Uterus (tissue), 2 donors: ENCODE measurements at regions not wholly inside any gene's neighbourhood (a gene's known extent, or its start where the extent isn't known, plus 50 kb on each side); places are given as distances from the start of the nearest gene placed in this dataset.

Experiments
- POLR2A ChIP-seq, 2 donors: fragments of 450-650 bp; IDR thresholded peaks; one replicate each; pipeline ENCODE4 v1.6.1; 2016; ENCODE audit warnings: antibody characterized with exemption in 2 of 2, mild to moderate bottlenecking in 1 of 2, moderate library complexity in 1 of 2
- TF ChIP-seq, protein P1 (sequence below), 4 experiments: fragments of 200-600 bp in 2 of 4; fragments of 450-650 bp in 2 of 4; sonication (generic) in 2 of 4; IDR thresholded peaks; one replicate each; pipeline ENCODE4 v1.5.1; 2016 to 2019; ENCODE audit warnings: antibody characterized with exemption in 4 of 4, mild to moderate bottlenecking in 2 of 4, moderate library complexity in 1 of 4

DNA sequence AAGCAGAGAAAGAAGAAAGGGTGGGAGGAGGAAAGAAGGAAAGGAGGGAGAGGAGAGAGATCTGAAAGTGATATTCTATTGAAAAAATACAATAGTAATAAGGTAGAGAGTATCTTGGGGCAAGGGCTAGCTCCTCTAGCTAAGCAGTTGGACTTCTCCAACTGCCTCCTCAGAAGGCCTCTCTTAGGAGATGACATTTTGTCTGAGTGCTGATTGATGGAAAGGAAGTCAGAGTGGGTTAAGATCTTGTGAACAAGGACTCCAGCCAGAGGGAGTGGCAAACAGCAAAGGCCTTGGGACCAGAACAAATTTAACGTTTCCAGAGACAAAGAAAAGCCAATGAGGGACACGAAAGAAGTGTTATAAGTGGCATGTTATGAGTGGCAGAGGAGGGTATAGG lies 111.8 kb upstream of the TNFAIP3 start:
- no peak for TF ChIP-seq POLR2A (IDR thresholded peaks at IDR 0.05)
- TF ChIP-seq, protein P1, sequence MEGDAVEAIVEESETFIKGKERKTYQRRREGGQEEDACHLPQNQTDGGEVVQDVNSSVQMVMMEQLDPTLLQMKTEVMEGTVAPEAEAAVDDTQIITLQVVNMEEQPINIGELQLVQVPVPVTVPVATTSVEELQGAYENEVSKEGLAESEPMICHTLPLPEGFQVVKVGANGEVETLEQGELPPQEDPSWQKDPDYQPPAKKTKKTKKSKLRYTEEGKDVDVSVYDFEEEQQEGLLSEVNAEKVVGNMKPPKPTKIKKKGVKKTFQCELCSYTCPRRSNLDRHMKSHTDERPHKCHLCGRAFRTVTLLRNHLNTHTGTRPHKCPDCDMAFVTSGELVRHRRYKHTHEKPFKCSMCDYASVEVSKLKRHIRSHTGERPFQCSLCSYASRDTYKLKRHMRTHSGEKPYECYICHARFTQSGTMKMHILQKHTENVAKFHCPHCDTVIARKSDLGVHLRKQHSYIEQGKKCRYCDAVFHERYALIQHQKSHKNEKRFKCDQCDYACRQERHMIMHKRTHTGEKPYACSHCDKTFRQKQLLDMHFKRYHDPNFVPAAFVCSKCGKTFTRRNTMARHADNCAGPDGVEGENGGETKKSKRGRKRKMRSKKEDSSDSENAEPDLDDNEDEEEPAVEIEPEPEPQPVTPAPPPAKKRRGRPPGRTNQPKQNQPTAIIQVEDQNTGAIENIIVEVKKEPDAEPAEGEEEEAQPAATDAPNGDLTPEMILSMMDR (IDR thresholded peaks at IDR 0.05) = no peak
